Neural crest cell (in vitro differentiated cells): ENCODE measurements at regions not wholly inside any gene's neighbourhood (a gene's known extent, or its start where the extent isn't known, plus 50 kb on each side); places are given as distances from the start of the nearest gene placed in this dataset.

Source experiments
- DNase-seq: peaks from one replicate; pipeline ENCODE4 v3.0.0; 2021; ENCODE audit warnings: low read depth, mixed read lengths, low spot score
- H3K27ac Mint-ChIP-seq: one replicate; pipeline ENCODE4 v1.8.0; 2021; ENCODE audit warnings: mild to moderate bottlenecking, mixed read lengths; ENCODE audit not compliant: unreplicated experiment
- H3K27me3 Mint-ChIP-seq: 2 replicates; pipeline ENCODE4 v1.8.0; 2021; ENCODE audit warnings: low read depth, mild to moderate bottlenecking, mixed read lengths
- H3K36me3 Mint-ChIP-seq: 2 replicates; pipeline ENCODE4 v1.8.0; 2021; ENCODE audit warnings: low read depth, mild to moderate bottlenecking, mixed read lengths
- H3K4me1 Mint-ChIP-seq: 2 replicates; pipeline ENCODE4 v1.8.0; 2021; ENCODE audit warnings: mixed read lengths
- H3K4me3 Mint-ChIP-seq: one replicate; pipeline ENCODE4 v1.8.0; 2021; ENCODE audit warnings: mild to moderate bottlenecking, mixed read lengths
- H3K9me3 Mint-ChIP-seq: 2 replicates; pipeline ENCODE4 v1.8.0; 2021; ENCODE audit warnings: mixed read lengths
- CTCF ChIP-seq: fragments of 200-600 bp; sonication (generic); conservative IDR thresholded peaks from 2 replicates; pipeline ENCODE4 v1.5.0; 2021; ENCODE audit warnings: antibody characterized with exemption, mild to moderate bottlenecking

GRCh38 chr6:169865346-169866139 lies 114.1 kb downstream of the ERMARD start:
- H3K27me3 Mint-ChIP-seq: no peaks in the 10 kb centered on the region
- DNase-seq: no peak
- no peaks in the 10 kb centered on the region for H3K4me1 Mint-ChIP-seq
- H3K27ac Mint-ChIP-seq: no peak overlapping the region
- TF ChIP-seq CTCF: no peak
- H3K9me3 Mint-ChIP-seq: no peaks in the 10 kb centered on the region
- no peaks in the 10 kb centered on the region for H3K36me3 Mint-ChIP-seq
- no peak overlapping the region for H3K4me3 Mint-ChIP-seq

GRCh38 chr6:169864148-169865020 lies 113.0 kb downstream of the ERMARD start:
- no peak for DNase-seq
- Mint-ChIP-seq H3K36me3 (no peaks in the 10 kb centered on the region), H3K27ac (no peak overlapping the region), H3K9me3 (no peaks in the 10 kb centered on the region), H3K27me3 (no peaks in the 10 kb centered on the region), H3K4me3 (no peak overlapping the region), H3K4me1 (no peaks in the 10 kb centered on the region)
- TF ChIP-seq CTCF: no peak

- H3K27ac Mint-ChIP-seq: no peak overlapping the region
- H3K9me3 Mint-ChIP-seq: no peaks in the 10 kb centered on the region
- DNase-seq: no peak
- no peaks in the 10 kb centered on the region for H3K36me3 Mint-ChIP-seq
- no peaks in the 10 kb centered on the region for H3K4me1 Mint-ChIP-seq
- no peak overlapping the region for H3K4me3 Mint-ChIP-seq
- H3K27me3 Mint-ChIP-seq: no peaks in the 10 kb centered on the region
- no peak for TF ChIP-seq CTCF
These were observed 112.3 kb downstream of the ERMARD start for GRCh38 chr6:169863710-169864109.

- H3K4me1 Mint-ChIP-seq: no peaks in the 10 kb centered on the region
- no peaks in the 10 kb centered on the region for H3K9me3 Mint-ChIP-seq
- no peak overlapping the region for H3K27ac Mint-ChIP-seq
- DNase-seq: no peak
- no peak overlapping the region for H3K4me3 Mint-ChIP-seq
- no peaks in the 10 kb centered on the region for H3K27me3 Mint-ChIP-seq
- H3K36me3 Mint-ChIP-seq: no peaks in the 10 kb centered on the region
- no peak for TF ChIP-seq CTCF
These were observed 111.6 kb downstream of the ERMARD start for GRCh38 chr6:169862892-169863525.

GRCh38 chr6:169862043-169862891 lies 110.8 kb downstream of the ERMARD start:
- no peak for DNase-seq
- Mint-ChIP-seq H3K36me3 (no peaks in the 10 kb centered on the region), H3K4me3 (no peak overlapping the region), H3K27me3 (no peaks in the 10 kb centered on the region), H3K9me3 (no peaks in the 10 kb centered on the region), H3K4me1 (no peaks in the 10 kb centered on the region), H3K27ac (no peak overlapping the region)
- no peak for TF ChIP-seq CTCF
